ENCODE measurements at regions not wholly inside any gene's neighbourhood (a gene's known extent, or its start where the extent isn't known, plus 50 kb on each side); places are given as distances from the start of the nearest gene placed in this dataset.

GRCh38 chr4:23122666-23123400 lies 430.1 kb downstream of the GBA3 start:
- no peaks in the 10 kb centered on the region for H3K9me3 ChIP-seq (ENCODE audit: control insufficient read depth, low read depth, low read length)
- Mint-ChIP-seq H3K9me3 (peaks cover 0 to 6% of the 10 kb centered on the region in 2 experiments; a peak in 1 of 5 replicates), H3K4me1 (peaks cover 4 to 7% of the 10 kb centered on the region in 2 experiments), H3K27ac (no peak overlapping the region), H3K27me3 (ENCODE audit: low read depth) (peaks cover 27% of the 10 kb centered on the region), H3K36me3 (ENCODE audit: insufficient read depth in 1 of 3, low read depth in 3 of 3) (peaks cover 0 to 5% (median 0%) of the 10 kb centered on the region in 3 experiments; a peak in 1 of 7 replicates), H3K4me3 (no peak overlapping the region)
- no peak for DNase-seq
- no peak overlapping the region for H4K91ac ChIP-seq (ENCODE audit: insufficient read length, low read depth, low read length)
- H4K8ac ChIP-seq (replicated peaks; ENCODE audit: insufficient read length, low read depth, low read length), result no peak overlapping the region
- no peak overlapping the region for H2BK5ac ChIP-seq (ENCODE audit: insufficient read length, low read length)
- H2BK12ac ChIP-seq (ENCODE audit: insufficient read length, low read depth, low read length), result no peak overlapping the region
- no peaks in the 10 kb centered on the region for H3K27me3 ChIP-seq (ENCODE audit: insufficient read depth, low read length)
- no peak overlapping the region for H3K9ac ChIP-seq (ENCODE audit: extremely low read depth, insufficient read length, low read length)
- H3K23ac ChIP-seq (ENCODE audit: insufficient read length, low read depth, low read length), result no peak overlapping the region
- H3K56ac ChIP-seq (ENCODE audit: insufficient read length, low read depth, low read length), result no peak overlapping the region
- no peak overlapping the region for H2AFZ ChIP-seq (ENCODE audit: low read length)
- WGBS (ENCODE audit: extremely low coverage, insufficient read length, low lambda C conversion rate), result no CpG with 5 or more reads among the region's 2 CpGs
- H3K4me1 ChIP-seq (ENCODE audit: insufficient read depth, low read length), result no peaks in the 10 kb centered on the region
- H4K20me1 ChIP-seq (ENCODE audit: control insufficient read depth, insufficient read depth, insufficient read length), result no peaks in the 10 kb centered on the region
- H2BK120ac ChIP-seq (ENCODE audit: low read depth, low read length, poor library complexity, severe bottlenecking), result no peak overlapping the region
- H3K18ac ChIP-seq (ENCODE audit: insufficient read length, low read depth, low read length), result no peak overlapping the region
- no peaks in the 10 kb centered on the region for H3K23me2 ChIP-seq (ENCODE audit: insufficient read length, low read depth, low read length, poor library complexity, severe bottlenecking)
- no peak overlapping the region for H2BK20ac ChIP-seq (ENCODE audit: low read depth, low read length, poor library complexity, severe bottlenecking)
- H2BK15ac ChIP-seq (ENCODE audit: low read depth, low read length), result no peak overlapping the region
- H3T11ph ChIP-seq (ENCODE audit: low read length), result no peak overlapping the region
- no peak overlapping the region for H3K27ac ChIP-seq (ENCODE audit: insufficient read length, low read depth, low read length)
- no peak overlapping the region for H3K4ac ChIP-seq (ENCODE audit: low read depth, low read length)
- no peaks in the 10 kb centered on the region for H3K79me2 ChIP-seq (ENCODE audit: insufficient read depth, low read length)
- no peak overlapping the region for H3K14ac ChIP-seq (ENCODE audit: insufficient read depth, low read length)
- no peak overlapping the region for H2AK5ac ChIP-seq (ENCODE audit: insufficient read length, low read length)
- no peak overlapping the region for H4K5ac ChIP-seq (ENCODE audit: insufficient read length, low read depth, low read length)
- no peak for TF ChIP-seq CTCF (conservative IDR thresholded peaks at IDR 0.05)
- H3K79me1 ChIP-seq (ENCODE audit: insufficient read depth, low read depth, low read length, poor library complexity, severe bottlenecking), result no peaks in the 10 kb centered on the region
- H3K4me2 ChIP-seq (ENCODE audit: insufficient read depth, insufficient read length, low read length), result no peak overlapping the region
